ENCODE measurements at regions not wholly inside any gene's neighbourhood (a gene's known extent, or its start where the extent isn't known, plus 50 kb on each side); places are given as distances from the start of the nearest gene placed in this dataset.

- H4K20me1 ChIP-seq (ENCODE audit: insufficient read depth, low read length): no peaks in the 10 kb centered on the region
- 0 out of 2 replicates have a peak, but pooled peaks cover 4% of the 10 kb centered on the region for H3K9me1 ChIP-seq (ENCODE audit: insufficient read depth, low read length)
- BruUV-seq (replicated peaks): no TSS peak
- TF ChIP-seq RAD21 (IDR thresholded peaks at IDR 0.05; ENCODE audit: low read length) (no peak), ELK1 (IDR thresholded peaks at IDR 0.05; ENCODE audit: borderline replicate concordance, low read depth, low read length) (no peak), RFX5 (IDR thresholded peaks at IDR 0.05; ENCODE audit: low read depth, low read length) (no peak), FOS (IDR thresholded peaks at IDR 0.05; ENCODE audit: low read depth, low read length) (no peak), CHD1 (IDR thresholded peaks at IDR 0.05; ENCODE audit: low read depth, low read length) (no peak), BHLHE40 (IDR thresholded peaks at IDR 0.05; ENCODE audit: low read depth, low read length) (no peak), CEBPB (IDR thresholded peaks at IDR 0.05; ENCODE audit: low read depth, low read length) (no peak), MXI1 (IDR thresholded peaks at IDR 0.05; ENCODE audit: borderline replicate concordance, low read depth, low read length) (no peak), SMC3 (IDR thresholded peaks at IDR 0.05; ENCODE audit: low read depth, low read length) (no peak), MAFK (IDR thresholded peaks at IDR 0.05; ENCODE audit: low read depth, low read length) (no peak), POLR2A (IDR thresholded peaks at IDR 0.05; ENCODE audit: low read depth, low read length) (no peak), NFE2L2 (IDR thresholded peaks at IDR 0.05; ENCODE audit: low read depth, low read length) (no peak), RCOR1 (IDR thresholded peaks at IDR 0.05; ENCODE audit: insufficient replicate concordance, low read length) (no peak), MAZ (IDR thresholded peaks at IDR 0.05; ENCODE audit: borderline replicate concordance, low read depth, low read length) (no peak), USF2 (IDR thresholded peaks at IDR 0.05; ENCODE audit: low read depth, low read length) (no peak), CTCF (conservative IDR thresholded peaks at IDR 0.05; ENCODE audit: low read depth, low read length) (no peak)
- no peaks in the 10 kb centered on the region for H3K36me3 ChIP-seq (ENCODE audit: control insufficient read depth, insufficient read depth, low read length)
- no peak overlapping the region for H4K91ac ChIP-seq (ENCODE audit: insufficient read depth, low read depth, low read length)
- no peak overlapping the region for H2AFZ ChIP-seq (replicated peaks; ENCODE audit: low read length, poor library complexity)
- no peaks in the 10 kb centered on the region for H3K9me3 ChIP-seq (ENCODE audit: control insufficient read depth, insufficient read depth, low read length)
- no peak overlapping the region for H3K4me2 ChIP-seq (ENCODE audit: low read depth, low read length)
- H2BK20ac ChIP-seq (ENCODE audit: low read depth, low read length): no peak overlapping the region
- ATAC-seq (ENCODE audit: low read depth) (no peak), DNase-seq (no peak)
- in situ Hi-C loops (cut with MboI; ENCODE audit: low sequenced_read_pairs) (no loop called here), dilution Hi-C loops (cut with HindIII; ENCODE audit: low sequenced_read_pairs, unreplicated experiment) (no loop called here), intact Hi-C loops (cut with micrococcal nuclease) (no loop called here)
- no peak overlapping the region for H3K4ac ChIP-seq (ENCODE audit: low read depth, low read length)
- H3K4me1 ChIP-seq (ENCODE audit: control insufficient read depth, insufficient read depth, low read length): peaks cover 11% of the 10 kb centered on the region
- H2BK120ac ChIP-seq (ENCODE audit: low read depth, low read length): no peak overlapping the region
- no peak overlapping the region for H4K8ac ChIP-seq (ENCODE audit: low read depth in 2 of 2, low read length in 2 of 2)
- H3K4me3 ChIP-seq (ENCODE audit: insufficient read depth, low read depth, low read length): no peak overlapping the region
- no peaks in the 10 kb centered on the region for H3K79me1 ChIP-seq (ENCODE audit: low read depth in 1 of 2, low read length in 2 of 2)
- no peak overlapping the region for H3K27ac ChIP-seq (ENCODE audit: insufficient read depth, low read length)
- no CpG with 5 or more reads among the region's 1 CpG for WGBS, 2 experiments (ENCODE audit: extremely low coverage in 2 of 2, insufficient read length in 1 of 2)
- H2BK15ac ChIP-seq (ENCODE audit: low read depth, low read length): no peak overlapping the region; the same call in 2 of the 3 replicates
- no peaks in the 10 kb centered on the region for H3K27me3 ChIP-seq (ENCODE audit: control insufficient read depth, insufficient read depth, low read length)
- H2BK5ac ChIP-seq (ENCODE audit: low read depth, low read length, poor library complexity, severe bottlenecking): no peak overlapping the region
- no peak overlapping the region for H2AK5ac ChIP-seq (ENCODE audit: low read depth, low read length)
- H3K23ac ChIP-seq (ENCODE audit: low read depth, low read length): no peak overlapping the region
- no peak overlapping the region for H3K14ac ChIP-seq (replicated peaks; ENCODE audit: low read depth, low read length)
- H4K5ac ChIP-seq (ENCODE audit: low read depth, low read length): no peak overlapping the region
- ChIA-PET CTCF (interaction anchor here (0.6 kb wide), 1 partner anchor 88 kb away, joined by 3 read pairs; no protein-coding TSS in a partner anchor), POLR2A (ENCODE audit: unreplicated experiment) (no interaction called here)
- H3K18ac ChIP-seq (ENCODE audit: low read depth, low read length): 0 out of 2 replicates have a peak overlapping the region, but pooled peaks have one; percentile 25
- no peak overlapping the region for H3K56ac ChIP-seq (ENCODE audit: extremely low read depth, insufficient read depth, low read length)
- H2AK9ac ChIP-seq (replicated peaks; ENCODE audit: low read depth, low read length, poor library complexity): no peak overlapping the region
- H3K9ac ChIP-seq (ENCODE audit: low read depth, low read length): no peak overlapping the region
These were observed 56.5 kb upstream of the SLC45A1 start for GRCh38 chr1:8261398-8261762.
